ENCODE measurements at regions not wholly inside any gene's neighbourhood (a gene's known extent, or its start where the extent isn't known, plus 50 kb on each side); places are given as distances from the start of the nearest gene placed in this dataset.

DNA sequence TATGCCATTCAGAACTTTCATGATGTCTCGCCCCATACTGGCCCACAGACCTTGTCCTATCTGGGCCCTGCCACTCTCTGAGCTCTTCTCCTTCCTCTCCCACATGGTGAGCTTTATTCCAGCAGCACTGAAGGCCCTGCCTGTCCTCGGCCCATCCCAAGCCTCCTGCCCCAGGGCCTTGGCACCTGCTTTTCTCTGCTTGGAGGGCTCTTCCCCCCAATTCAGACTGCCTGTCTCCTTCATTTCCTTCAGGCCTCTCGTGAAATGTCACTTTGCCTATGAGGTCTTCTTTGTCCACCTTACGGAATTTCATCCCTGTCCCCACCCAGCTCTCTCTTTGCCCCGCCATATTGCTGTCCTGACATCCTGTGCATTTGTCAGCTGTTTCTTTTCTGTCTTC lies 191.7 kb upstream of the POU3F1 start:
- TF ChIP-seq, protein P1, sequence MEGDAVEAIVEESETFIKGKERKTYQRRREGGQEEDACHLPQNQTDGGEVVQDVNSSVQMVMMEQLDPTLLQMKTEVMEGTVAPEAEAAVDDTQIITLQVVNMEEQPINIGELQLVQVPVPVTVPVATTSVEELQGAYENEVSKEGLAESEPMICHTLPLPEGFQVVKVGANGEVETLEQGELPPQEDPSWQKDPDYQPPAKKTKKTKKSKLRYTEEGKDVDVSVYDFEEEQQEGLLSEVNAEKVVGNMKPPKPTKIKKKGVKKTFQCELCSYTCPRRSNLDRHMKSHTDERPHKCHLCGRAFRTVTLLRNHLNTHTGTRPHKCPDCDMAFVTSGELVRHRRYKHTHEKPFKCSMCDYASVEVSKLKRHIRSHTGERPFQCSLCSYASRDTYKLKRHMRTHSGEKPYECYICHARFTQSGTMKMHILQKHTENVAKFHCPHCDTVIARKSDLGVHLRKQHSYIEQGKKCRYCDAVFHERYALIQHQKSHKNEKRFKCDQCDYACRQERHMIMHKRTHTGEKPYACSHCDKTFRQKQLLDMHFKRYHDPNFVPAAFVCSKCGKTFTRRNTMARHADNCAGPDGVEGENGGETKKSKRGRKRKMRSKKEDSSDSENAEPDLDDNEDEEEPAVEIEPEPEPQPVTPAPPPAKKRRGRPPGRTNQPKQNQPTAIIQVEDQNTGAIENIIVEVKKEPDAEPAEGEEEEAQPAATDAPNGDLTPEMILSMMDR (conservative IDR thresholded peaks at IDR 0.05), result no peak
- no peak for TF ChIP-seq ZFX (IDR thresholded peaks at IDR 0.05)
